ENCODE measurements at regions not wholly inside any gene's neighbourhood (a gene's known extent, or its start where the extent isn't known, plus 50 kb on each side); places are given as distances from the start of the nearest gene placed in this dataset.
"Not testable (repeated sequence)": the region's sequence is repeated elsewhere in the genome, so short reads cannot be mapped to it uniquely, and the experiment has no call there.

GRCh38 chr15:101945896-101946295, 133.9 kb downstream of the OR4F15 start:
- TF ChIP-seq, protein P1, sequence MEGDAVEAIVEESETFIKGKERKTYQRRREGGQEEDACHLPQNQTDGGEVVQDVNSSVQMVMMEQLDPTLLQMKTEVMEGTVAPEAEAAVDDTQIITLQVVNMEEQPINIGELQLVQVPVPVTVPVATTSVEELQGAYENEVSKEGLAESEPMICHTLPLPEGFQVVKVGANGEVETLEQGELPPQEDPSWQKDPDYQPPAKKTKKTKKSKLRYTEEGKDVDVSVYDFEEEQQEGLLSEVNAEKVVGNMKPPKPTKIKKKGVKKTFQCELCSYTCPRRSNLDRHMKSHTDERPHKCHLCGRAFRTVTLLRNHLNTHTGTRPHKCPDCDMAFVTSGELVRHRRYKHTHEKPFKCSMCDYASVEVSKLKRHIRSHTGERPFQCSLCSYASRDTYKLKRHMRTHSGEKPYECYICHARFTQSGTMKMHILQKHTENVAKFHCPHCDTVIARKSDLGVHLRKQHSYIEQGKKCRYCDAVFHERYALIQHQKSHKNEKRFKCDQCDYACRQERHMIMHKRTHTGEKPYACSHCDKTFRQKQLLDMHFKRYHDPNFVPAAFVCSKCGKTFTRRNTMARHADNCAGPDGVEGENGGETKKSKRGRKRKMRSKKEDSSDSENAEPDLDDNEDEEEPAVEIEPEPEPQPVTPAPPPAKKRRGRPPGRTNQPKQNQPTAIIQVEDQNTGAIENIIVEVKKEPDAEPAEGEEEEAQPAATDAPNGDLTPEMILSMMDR (conservative IDR thresholded peaks at IDR 0.05; ENCODE audit: low read depth in 2 of 2) = not testable (repeated sequence)
- TF ChIP-seq EZH2 (IDR thresholded peaks at IDR 0.05; ENCODE audit: low read depth, unreplicated experiment); EZH2phosphoT487 (IDR thresholded peaks at IDR 0.05; ENCODE audit: unreplicated experiment); JUNB (IDR thresholded peaks at IDR 0.05; ENCODE audit: unreplicated experiment): not testable (repeated sequence)

Data from GM23338 (cell line).